Adrenal gland (tissue), 9 donors: ENCODE measurements at regions not wholly inside any gene's neighbourhood (a gene's known extent, or its start where the extent isn't known, plus 50 kb on each side); places are given as distances from the start of the nearest gene placed in this dataset.

ENCODE experiments used
- DNase-seq, 7 donors: peaks; one replicate each; pipeline ENCODE4 v3.0.0-alpha.2; 2019 to 2020
- H3K27ac ChIP-seq, 5 donors: fragments of 200-600 bp; sonication (generic) in 4 of 5; 1 replicate in 3 of 5; 2 replicates in 2 of 5; pipeline versions ENCODE4 v1.5.1 to v1.8.0; 2016 to 2020; ENCODE audit warnings: mild to moderate bottlenecking in 1 of 5
- H3K27me3 ChIP-seq: fragments of 200-600 bp; 2 replicates; pipeline ENCODE4 v1.8.0; 2021
- H3K36me3 ChIP-seq, 2 donors: fragments of 200-600 bp; replicated peaks in 1 of 2; 1 replicate in 1 of 2; 2 replicates in 1 of 2; pipeline versions ENCODE4 v1.5.1 to v1.8.0; 2018 to 2022
- H3K4me1 ChIP-seq, 2 donors: fragments of 200-600 bp; replicated peaks in 1 of 2; 1 replicate in 1 of 2; 2 replicates in 1 of 2; pipeline versions ENCODE4 v1.5.1 to v1.8.0; 2018 to 2021
- H3K4me3 ChIP-seq, 4 donors: fragments of 200-600 bp; sonication (generic) in 3 of 4; one replicate each; pipeline ENCODE4 v1.5.1; 2016 to 2018
- H3K9me3 ChIP-seq, 3 donors: fragments of 200-600 bp; sonication (generic) in 1 of 3; replicated peaks in 1 of 3; 1 replicate in 2 of 3; 2 replicates in 1 of 3; pipeline versions ENCODE4 v1.5.1 to v1.8.0; 2016 to 2021
- CTCF ChIP-seq, 6 experiments: fragments of 450-650 bp in 4 of 6; fragments of 200-600 bp in 2 of 6; sonication (generic) in 1 of 6; IDR thresholded peaks; 1 replicate in 5 of 6; 2 replicates in 1 of 6; pipeline versions ENCODE4 v1.5.1 to v1.8.0; 2016 to 2021; ENCODE audit warnings: antibody characterized with exemption in 6 of 6, mild to moderate bottlenecking in 2 of 6, moderate library complexity in 1 of 6
- POLR2A ChIP-seq, 2 donors: fragments of 450-650 bp; IDR thresholded peaks; one replicate each; pipeline ENCODE4 v1.6.1; 2017; ENCODE audit warnings: antibody characterized with exemption in 2 of 2, mild to moderate bottlenecking in 2 of 2, moderate library complexity in 1 of 2
- WGBS, 4 donors: extraction: QIAGEN DNeasy Blood & Tissue Kit in 2 of 4; methylation state at CpG; one replicate each; pipeline versions ENCODE4 v1.1.5 to v1.1.7; 2013 to 2017; 5-methylcytosine and 5-hydroxymethylcytosine counted together
- intact Hi-C, 2 donors: fragments of 100-400 bp; cut with DNase I; formaldehyde crosslinking; loops; one replicate each; pipeline versions ENCODE4 v1.14.1 to v1.15.0; 2022 to 2023
- donor health status: healthy with polysubstance abuse.
- donor health status: Bipolar disorder and iron deficiency.
- donor health status: DM: yes; HTN: yes; CAD: no.
- donor health status: DM: no; HTN: no; CAD: no.
- donor health status: DM: no; HTN: no; CAD: no.

GRCh38 chr4:156326246-156326645 lies 372.6 kb upstream of the CTSO start:
- Histone ChIP-seq H3K9me3 (no peaks in the 10 kb centered on the region), H3K27me3 (no peaks in the 10 kb centered on the region), H3K36me3 (no peaks in the 10 kb centered on the region), H3K27ac (no peak overlapping the region), H3K4me3 (no peak overlapping the region), H3K4me1 (no peaks in the 10 kb centered on the region)
- no peak for DNase-seq
- 60 to 81% (median 72%) methylated on average over 4 of the region's 4 CpGs for WGBS, 4 donors
- intact Hi-C loops: no loop called here
- TF ChIP-seq POLR2A (IDR thresholded peaks at IDR 0.05): no peak
- TF ChIP-seq CTCF (IDR thresholded peaks at IDR 0.05): no peak

GRCh38 chr4:156322592-156322991 lies 368.9 kb upstream of the CTSO start:
- no peak overlapping the region for H3K27ac ChIP-seq
- no peak for TF ChIP-seq CTCF (IDR thresholded peaks at IDR 0.05)
- TF ChIP-seq POLR2A (IDR thresholded peaks at IDR 0.05): no peak
- H3K4me3 ChIP-seq: no peak overlapping the region
- no peaks in the 10 kb centered on the region for H3K4me1 ChIP-seq
- no peaks in the 10 kb centered on the region for H3K36me3 ChIP-seq
- H3K9me3 ChIP-seq: no peaks in the 10 kb centered on the region
- intact Hi-C loops: no loop called here
- H3K27me3 ChIP-seq: no peaks in the 10 kb centered on the region
- DNase-seq: no peak

- TF ChIP-seq CTCF (IDR thresholded peaks at IDR 0.05): no peak
- no peak for TF ChIP-seq POLR2A (IDR thresholded peaks at IDR 0.05)
- H3K36me3 ChIP-seq: no peaks in the 10 kb centered on the region
- no peak overlapping the region for H3K27ac ChIP-seq
- H3K9me3 ChIP-seq: no peaks in the 10 kb centered on the region
- intact Hi-C loops: no loop called here
- no peak for DNase-seq
- WGBS, 4 donors: 57 to 74% (median 64%) methylated on average over 2 of the region's 2 CpGs
- no peaks in the 10 kb centered on the region for H3K27me3 ChIP-seq
- no peak overlapping the region for H3K4me3 ChIP-seq
- H3K4me1 ChIP-seq: no peaks in the 10 kb centered on the region
These were observed 367.5 kb upstream of the CTSO start for GRCh38 chr4:156321203-156321602.

- H3K9me3 ChIP-seq: no peaks in the 10 kb centered on the region
- no peak overlapping the region for H3K27ac ChIP-seq
- no peaks in the 10 kb centered on the region for H3K27me3 ChIP-seq
- TF ChIP-seq POLR2A (IDR thresholded peaks at IDR 0.05) (no peak), CTCF (IDR thresholded peaks at IDR 0.05) (no peak)
- intact Hi-C loops: no loop called here
- WGBS, 4 donors: 29 to 44% (median 37%) methylated on average over 2 of the region's 2 CpGs
- H3K36me3 ChIP-seq: no peaks in the 10 kb centered on the region
- no peak overlapping the region for H3K4me3 ChIP-seq
- no peaks in the 10 kb centered on the region for H3K4me1 ChIP-seq
- no peak for DNase-seq
These were observed 359.8 kb upstream of the CTSO start for GRCh38 chr4:156313497-156313896.
